ENCODE measurements at regions not wholly inside any gene's neighbourhood (a gene's known extent, or its start where the extent isn't known, plus 50 kb on each side); places are given as distances from the start of the nearest gene placed in this dataset.
"Not testable (repeated sequence)": the region's sequence is repeated elsewhere in the genome, so short reads cannot be mapped to it uniquely, and the experiment has no call there.

DNA sequence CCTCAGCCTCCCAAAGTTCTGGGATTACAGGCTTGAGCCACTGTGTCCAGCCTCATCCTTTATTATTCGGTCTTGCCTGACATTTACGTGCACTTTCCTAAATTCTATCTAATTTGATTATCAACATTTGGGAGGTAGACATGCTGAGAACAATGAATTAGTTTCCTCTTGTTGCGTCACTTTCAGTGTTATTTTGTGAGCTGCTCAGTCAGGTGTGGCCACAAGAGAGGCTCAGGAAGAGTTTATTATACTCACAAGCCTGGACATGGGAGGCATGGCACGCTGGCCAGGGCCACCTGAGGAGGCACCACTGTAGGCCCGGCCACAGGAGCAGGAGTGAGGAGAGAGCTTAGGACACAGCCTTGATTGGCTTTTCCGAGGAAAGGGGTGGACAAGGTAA, 59.7 kb upstream of the RBFOX2 start:
- no peak for DNase-seq (ENCODE audit: low read depth)

DNA sequence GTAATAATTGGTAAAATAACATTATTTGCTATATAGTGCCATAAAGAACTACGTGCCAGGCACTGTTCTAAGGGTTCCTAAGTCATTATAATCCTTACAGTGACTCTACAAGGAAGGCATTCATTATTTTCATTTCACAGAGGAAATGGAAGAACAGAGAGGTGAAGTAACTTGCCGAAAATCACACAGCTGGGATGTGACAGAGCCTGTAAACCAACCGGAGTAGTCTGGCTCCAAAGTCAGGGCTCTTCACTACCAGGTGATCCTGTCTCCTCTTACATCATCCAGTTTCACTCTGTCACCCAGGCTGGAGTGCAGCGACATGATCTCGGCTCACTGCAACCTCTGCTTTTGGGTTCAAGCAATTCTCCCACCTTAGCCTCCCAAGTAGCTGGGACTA, 59.2 kb upstream of the RBFOX2 start:
- DNase-seq (ENCODE audit: low read depth): no peak

DNA sequence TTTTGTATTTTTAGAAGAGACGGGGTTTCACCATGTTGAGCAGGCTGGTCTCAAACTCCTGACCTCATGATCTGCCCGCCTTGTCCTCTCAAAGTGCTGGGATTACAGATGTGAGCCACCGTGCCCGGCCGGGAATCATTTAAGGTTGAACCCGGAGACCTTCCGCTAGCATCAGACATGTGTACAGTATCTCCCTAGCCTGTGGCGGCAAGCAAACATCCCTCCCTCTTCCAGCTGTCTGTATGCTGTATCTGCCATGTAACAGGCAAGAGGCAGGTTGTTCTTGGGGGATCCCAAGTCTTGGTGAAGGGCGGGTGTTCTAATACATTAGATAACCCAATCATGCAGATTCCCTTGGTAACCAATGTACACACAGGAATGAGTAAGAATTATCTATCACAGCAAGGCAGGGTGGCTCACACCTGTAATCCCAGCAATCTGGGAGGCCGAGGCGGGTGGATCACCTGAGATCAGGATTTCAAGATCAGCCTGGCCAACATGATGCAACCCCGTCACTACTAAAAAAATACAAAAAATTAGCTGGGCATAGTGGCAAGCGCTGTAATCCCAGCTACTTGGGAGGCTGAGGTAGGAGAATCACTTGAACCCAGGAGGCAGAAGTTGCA, 58.1 kb upstream of the RBFOX2 start:
- DNase-seq (ENCODE audit: low read depth): no peak

DNA sequence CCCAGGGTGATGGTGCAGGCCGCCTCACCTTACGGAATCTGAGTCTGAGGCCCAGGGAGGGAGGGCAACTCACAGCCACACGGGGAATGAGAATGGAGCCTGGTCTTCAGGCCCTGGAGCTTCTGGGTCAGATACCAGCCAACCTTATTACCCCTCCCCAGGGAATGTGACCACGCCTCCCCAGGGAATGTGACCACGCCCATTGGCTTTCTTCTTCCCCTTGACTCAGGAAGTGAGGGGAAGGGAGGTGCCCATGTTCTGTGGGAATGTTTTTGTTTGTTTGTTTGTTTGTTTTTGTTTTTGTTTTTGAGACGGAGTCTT, 57.5 kb upstream of the RBFOX2 start:
- no peak for DNase-seq (ENCODE audit: low read depth)

DNA sequence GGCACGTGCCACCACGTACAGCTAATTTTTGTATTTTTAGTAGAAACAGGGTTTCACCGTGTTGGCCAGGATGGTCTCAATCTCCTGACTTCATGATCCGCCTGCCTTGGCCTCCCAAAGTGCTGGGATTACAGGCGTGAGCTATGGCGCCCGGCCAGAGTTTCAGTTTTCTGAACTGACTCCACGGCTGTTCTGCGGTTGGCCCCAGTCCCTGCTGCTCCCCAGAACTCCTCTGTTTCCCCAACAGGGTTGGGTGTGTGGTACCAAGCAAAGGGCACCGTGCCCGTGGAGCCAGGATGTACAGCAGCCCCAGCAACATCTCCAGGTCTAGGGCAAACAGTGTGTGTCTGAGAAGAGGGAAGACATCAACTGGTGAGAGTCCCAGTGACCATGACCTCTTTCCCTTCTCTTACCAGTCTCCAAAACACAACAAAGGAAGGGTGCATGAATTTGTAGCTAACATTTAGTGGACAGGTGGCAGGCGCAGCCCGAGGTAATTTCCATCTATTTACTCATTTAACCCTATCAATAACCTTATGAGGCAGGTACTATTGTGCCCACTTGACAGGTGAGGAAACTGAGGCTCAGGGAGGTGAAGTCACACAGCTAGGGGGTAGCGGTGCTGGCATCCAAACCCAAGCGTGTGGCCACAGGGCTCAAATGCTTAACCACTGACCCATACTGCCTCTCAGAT, 57.0 kb upstream of the RBFOX2 start:
- DNase-seq (ENCODE audit: low read depth): no peak

DNA sequence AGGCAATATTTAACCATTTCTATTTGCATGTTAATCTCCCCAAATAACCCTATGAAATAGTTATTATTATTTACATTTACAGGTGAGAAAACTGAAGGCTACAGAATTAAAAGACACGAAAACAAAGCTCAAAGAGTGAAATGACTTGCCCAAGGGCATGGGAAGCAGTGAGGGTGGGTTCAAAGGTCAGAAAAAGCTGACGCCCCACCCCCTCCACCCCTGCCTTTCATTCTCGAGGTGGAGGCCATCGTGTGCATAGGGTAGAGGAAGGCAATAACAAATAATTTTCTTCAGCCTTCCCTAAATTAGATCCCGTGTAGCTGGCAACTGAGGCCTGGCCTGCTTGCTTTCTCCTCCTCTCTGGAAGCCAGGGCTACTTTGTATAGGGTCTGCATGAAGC, 56.1 kb upstream of the RBFOX2 start:
- no peak for DNase-seq (ENCODE audit: low read depth)

DNA sequence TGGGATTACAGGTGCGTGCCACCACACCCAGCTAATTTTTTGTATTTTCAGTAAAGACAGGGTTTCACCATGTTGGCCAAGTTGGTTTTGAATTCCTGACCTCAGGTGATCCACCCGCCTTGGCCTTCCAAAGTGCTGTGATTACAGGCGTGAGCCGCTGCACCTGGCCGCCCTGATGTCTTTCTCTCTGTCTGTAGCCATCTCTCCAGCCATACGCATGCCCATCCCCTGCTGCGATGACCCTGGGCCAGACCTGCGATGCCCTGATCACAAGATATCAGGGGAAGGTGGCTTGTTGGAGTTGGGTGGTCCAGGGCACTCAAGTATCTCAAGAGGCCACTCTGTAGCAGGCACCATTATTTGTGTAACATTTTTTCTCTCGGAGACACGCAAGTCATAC, 54.4 kb upstream of the RBFOX2 start:
- no peak for DNase-seq (ENCODE audit: low read depth)

DNA sequence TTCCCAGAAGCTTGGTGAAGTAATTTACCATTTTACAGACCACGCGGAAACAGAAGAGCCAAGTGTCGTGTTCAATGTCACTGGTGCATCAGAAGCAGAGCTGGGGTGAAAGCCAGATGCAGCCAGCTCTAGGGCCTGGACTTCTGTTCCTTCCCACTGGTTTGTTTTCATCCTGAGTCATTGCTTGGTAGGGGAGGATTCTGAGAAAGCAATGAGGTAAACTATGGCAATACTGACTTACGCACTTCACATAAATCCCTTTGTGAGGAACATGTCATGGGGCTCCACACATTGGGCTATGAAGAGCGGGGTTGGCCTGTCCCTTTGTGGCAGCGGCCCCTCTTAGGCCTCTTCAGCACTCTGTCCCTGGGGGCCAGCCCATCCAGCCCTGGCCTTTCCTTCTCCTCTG, 52.4 kb upstream of the RBFOX2 start:
- DNase-seq (ENCODE audit: low read depth): peak; percentile 87

DNA sequence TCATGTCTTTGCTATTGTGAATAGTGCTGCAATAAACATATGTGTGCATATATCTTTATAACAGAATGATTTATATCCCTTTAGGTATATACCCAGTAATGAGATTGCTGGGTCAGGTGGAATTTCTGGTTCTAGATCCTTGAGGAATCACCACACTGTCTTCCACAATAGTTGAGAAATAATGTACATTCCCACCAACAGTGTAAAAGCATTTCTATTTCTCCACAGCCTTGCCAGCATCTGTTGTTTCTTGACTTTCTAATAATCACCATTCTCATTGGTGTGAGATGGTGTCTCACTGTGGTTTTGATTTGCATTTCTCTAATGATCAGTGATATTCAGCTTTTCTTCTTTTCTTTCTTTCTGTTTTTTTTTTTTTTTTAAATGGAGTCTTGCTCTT, 51.7 kb upstream of the RBFOX2 start:
- DNase-seq (ENCODE audit: low read depth): not testable (repeated sequence)

DNA sequence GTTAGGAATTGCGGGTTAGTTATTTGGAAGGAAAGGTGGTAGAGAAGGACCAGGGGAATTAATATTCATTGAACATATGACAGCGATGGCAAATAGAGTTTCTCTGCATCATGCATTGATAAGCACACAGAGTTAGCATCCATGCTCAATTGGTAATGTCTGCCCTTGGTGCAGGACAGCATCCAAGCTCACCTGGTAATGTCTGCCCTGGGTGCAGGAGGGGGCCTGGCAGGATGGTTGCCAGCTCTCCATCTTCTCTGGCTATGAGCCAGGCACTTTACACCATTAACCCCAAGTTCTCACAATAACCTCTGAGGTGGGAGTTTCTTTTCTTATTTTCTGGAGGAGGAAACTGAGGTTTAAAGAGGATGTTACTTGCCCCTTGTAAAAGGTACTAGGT, 50.4 kb upstream of the RBFOX2 start:
- no peak for DNase-seq (ENCODE audit: low read depth)
